ENCODE measurements at regions not wholly inside any gene's neighbourhood (a gene's known extent, or its start where the extent isn't known, plus 50 kb on each side); places are given as distances from the start of the nearest gene placed in this dataset.
A peak's percentile ranks its signal among the peaks of the same experiment; 100 is the strongest.

DNA sequence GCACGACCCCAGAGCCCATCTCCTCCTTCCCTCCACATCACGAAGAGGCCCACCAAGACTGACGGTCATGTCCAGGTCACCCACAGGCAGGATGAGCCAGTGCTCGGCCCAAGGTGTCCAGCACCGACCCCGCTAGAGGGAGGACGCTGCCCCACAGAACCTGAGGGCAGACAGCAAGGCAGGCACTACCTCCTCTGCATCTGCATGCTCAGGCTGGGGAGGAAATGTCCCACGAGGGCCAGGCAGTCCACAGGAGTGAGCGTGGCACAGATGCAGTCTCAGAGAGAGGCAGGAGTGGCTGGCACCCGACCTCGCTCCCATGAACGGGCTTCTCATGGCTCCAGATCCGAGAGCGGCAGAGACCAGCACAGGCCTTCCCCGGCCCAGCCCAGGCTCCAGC, 133.2 kb downstream of the TUBA3C start:
- no peaks in the 10 kb centered on the region for H3K27me3 ChIP-seq (ENCODE audit: insufficient read depth, poor library complexity, severe bottlenecking)
- TF ChIP-seq SPI1 (IDR thresholded peaks at IDR 0.05; ENCODE audit: borderline replicate concordance, low read depth) (no peak), POLR2AphosphoS5 (IDR thresholded peaks at IDR 0.05; ENCODE audit: low read depth) (no peak), GABPA (IDR thresholded peaks at IDR 0.05; ENCODE audit: low read depth) (no peak)
- TF ChIP-seq, protein P1, sequence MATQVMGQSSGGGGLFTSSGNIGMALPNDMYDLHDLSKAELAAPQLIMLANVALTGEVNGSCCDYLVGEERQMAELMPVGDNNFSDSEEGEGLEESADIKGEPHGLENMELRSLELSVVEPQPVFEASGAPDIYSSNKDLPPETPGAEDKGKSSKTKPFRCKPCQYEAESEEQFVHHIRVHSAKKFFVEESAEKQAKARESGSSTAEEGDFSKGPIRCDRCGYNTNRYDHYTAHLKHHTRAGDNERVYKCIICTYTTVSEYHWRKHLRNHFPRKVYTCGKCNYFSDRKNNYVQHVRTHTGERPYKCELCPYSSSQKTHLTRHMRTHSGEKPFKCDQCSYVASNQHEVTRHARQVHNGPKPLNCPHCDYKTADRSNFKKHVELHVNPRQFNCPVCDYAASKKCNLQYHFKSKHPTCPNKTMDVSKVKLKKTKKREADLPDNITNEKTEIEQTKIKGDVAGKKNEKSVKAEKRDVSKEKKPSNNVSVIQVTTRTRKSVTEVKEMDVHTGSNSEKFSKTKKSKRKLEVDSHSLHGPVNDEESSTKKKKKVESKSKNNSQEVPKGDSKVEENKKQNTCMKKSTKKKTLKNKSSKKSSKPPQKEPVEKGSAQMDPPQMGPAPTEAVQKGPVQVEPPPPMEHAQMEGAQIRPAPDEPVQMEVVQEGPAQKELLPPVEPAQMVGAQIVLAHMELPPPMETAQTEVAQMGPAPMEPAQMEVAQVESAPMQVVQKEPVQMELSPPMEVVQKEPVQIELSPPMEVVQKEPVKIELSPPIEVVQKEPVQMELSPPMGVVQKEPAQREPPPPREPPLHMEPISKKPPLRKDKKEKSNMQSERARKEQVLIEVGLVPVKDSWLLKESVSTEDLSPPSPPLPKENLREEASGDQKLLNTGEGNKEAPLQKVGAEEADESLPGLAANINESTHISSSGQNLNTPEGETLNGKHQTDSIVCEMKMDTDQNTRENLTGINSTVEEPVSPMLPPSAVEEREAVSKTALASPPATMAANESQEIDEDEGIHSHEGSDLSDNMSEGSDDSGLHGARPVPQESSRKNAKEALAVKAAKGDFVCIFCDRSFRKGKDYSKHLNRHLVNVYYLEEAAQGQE (IDR thresholded peaks at IDR 0.05; ENCODE audit: insufficient replicate concordance, low read depth) = no peak
- TF ChIP-seq, protein P2, sequence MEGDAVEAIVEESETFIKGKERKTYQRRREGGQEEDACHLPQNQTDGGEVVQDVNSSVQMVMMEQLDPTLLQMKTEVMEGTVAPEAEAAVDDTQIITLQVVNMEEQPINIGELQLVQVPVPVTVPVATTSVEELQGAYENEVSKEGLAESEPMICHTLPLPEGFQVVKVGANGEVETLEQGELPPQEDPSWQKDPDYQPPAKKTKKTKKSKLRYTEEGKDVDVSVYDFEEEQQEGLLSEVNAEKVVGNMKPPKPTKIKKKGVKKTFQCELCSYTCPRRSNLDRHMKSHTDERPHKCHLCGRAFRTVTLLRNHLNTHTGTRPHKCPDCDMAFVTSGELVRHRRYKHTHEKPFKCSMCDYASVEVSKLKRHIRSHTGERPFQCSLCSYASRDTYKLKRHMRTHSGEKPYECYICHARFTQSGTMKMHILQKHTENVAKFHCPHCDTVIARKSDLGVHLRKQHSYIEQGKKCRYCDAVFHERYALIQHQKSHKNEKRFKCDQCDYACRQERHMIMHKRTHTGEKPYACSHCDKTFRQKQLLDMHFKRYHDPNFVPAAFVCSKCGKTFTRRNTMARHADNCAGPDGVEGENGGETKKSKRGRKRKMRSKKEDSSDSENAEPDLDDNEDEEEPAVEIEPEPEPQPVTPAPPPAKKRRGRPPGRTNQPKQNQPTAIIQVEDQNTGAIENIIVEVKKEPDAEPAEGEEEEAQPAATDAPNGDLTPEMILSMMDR (IDR thresholded peaks at IDR 0.05; ENCODE audit: insufficient read depth, low read length) = no peak
- no peak overlapping the region for H3K4me3 ChIP-seq (replicated peaks; ENCODE audit: insufficient read depth, low read length)

GRCh38 chr13:19023115-19023514, 158.5 kb downstream of the TUBA3C start:
- DNase-seq (ENCODE audit: low read depth in 1 of 2, low spot score in 1 of 2) = peak in 1 of 2 experiments; percentile 40
- H3K27ac ChIP-seq (replicated peaks) = no peak overlapping the region
- H3K27me3 ChIP-seq (ENCODE audit: insufficient read depth, poor library complexity, severe bottlenecking) = no peaks in the 10 kb centered on the region
- H3K4me3 ChIP-seq (replicated peaks; ENCODE audit: insufficient read depth, low read length) = no peak overlapping the region
- TF ChIP-seq POLR2AphosphoS5 (IDR thresholded peaks at IDR 0.05; ENCODE audit: low read depth) (no peak), GABPA (IDR thresholded peaks at IDR 0.05; ENCODE audit: low read depth) (no peak), SPI1 (IDR thresholded peaks at IDR 0.05; ENCODE audit: borderline replicate concordance, low read depth) (no peak; the same call in 1 of the 2 replicates)
- TF ChIP-seq, protein P2 (IDR thresholded peaks at IDR 0.05; ENCODE audit: insufficient read depth, low read length) = no peak
- TF ChIP-seq, protein P1 (IDR thresholded peaks at IDR 0.05; ENCODE audit: insufficient replicate concordance, low read depth) = no peak

More for the DNA sequence above, 133.2 kb downstream of the TUBA3C start:
- DNase-seq (ENCODE audit: low read depth in 1 of 2, low spot score in 1 of 2) = no peak
- no peak overlapping the region for H3K27ac ChIP-seq (replicated peaks)

DNA sequence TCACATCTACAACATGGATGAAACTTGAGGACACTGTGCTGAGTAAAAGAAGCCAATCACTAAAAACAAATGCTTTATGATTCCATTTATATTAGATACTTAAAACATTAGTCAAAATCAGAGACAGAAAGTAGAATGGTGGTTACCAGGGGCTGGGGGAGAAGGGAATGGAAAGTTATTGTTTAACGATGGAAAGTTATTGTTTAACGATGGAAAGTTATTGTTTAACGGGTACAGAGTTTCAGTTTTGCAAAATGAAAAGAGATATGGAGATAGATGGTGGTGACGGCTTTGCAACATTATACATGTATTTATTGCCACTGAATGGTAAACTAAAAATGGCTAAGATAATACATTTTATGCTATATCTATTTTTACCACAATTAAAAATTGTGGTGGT, 160.6 kb downstream of the TUBA3C start:
- Histone ChIP-seq H3K27me3 (ENCODE audit: insufficient read depth, poor library complexity, severe bottlenecking) (no peaks in the 10 kb centered on the region), H3K4me3 (replicated peaks; ENCODE audit: insufficient read depth, low read length) (no peak overlapping the region), H3K27ac (replicated peaks) (no peak overlapping the region)
- no peak for DNase-seq (ENCODE audit: low read depth in 1 of 2, low spot score in 1 of 2)
- TF ChIP-seq, protein P1 (IDR thresholded peaks at IDR 0.05; ENCODE audit: insufficient replicate concordance, low read depth) = no peak
- TF ChIP-seq POLR2AphosphoS5 (IDR thresholded peaks at IDR 0.05; ENCODE audit: low read depth) (no peak), GABPA (IDR thresholded peaks at IDR 0.05; ENCODE audit: low read depth) (no peak), SPI1 (IDR thresholded peaks at IDR 0.05; ENCODE audit: borderline replicate concordance, low read depth) (no peak)
- TF ChIP-seq, protein P2 (IDR thresholded peaks at IDR 0.05; ENCODE audit: insufficient read depth, low read length) = no peak
